Ishikawa (cell line): ENCODE measurements at regions not wholly inside any gene's neighbourhood (a gene's known extent, or its start where the extent isn't known, plus 50 kb on each side); places are given as distances from the start of the nearest gene placed in this dataset.

Source experiments
- CEBPB ChIP-seq: IDR thresholded peaks from 2 replicates; pipeline ENCODE4 v1.6.1; 2012
- CREB1 ChIP-seq: IDR thresholded peaks from 2 replicates; pipeline ENCODE4 v1.6.1; 2012; ENCODE audit warnings: low read depth
- EGR1 ChIP-seq: IDR thresholded peaks from 2 replicates; pipeline ENCODE4 v1.6.1; 2012
- EP300 ChIP-seq: IDR thresholded peaks from 2 replicates; pipeline ENCODE4 v1.6.1; 2012; ENCODE audit warnings: borderline replicate concordance
- FOXM1 ChIP-seq: IDR thresholded peaks from 2 replicates; pipeline ENCODE4 v1.6.1; 2012; ENCODE audit warnings: low read depth, borderline replicate concordance
- MAX ChIP-seq: IDR thresholded peaks from 2 replicates; pipeline ENCODE4 v1.6.1; 2012
- NFIC ChIP-seq: IDR thresholded peaks from 2 replicates; pipeline ENCODE4 v1.6.1; 2012
- RAD21 ChIP-seq: IDR thresholded peaks from 2 replicates; pipeline ENCODE4 v1.6.1; 2012; ENCODE audit warnings: low read depth
- REST ChIP-seq: IDR thresholded peaks from 2 replicates; pipeline ENCODE4 v1.6.1; 2012; ENCODE audit warnings: low read depth, mild to moderate bottlenecking
- TAF1 ChIP-seq: IDR thresholded peaks from 2 replicates; pipeline ENCODE4 v1.6.1; 2012; ENCODE audit warnings: low read depth, mild to moderate bottlenecking
- TCF12 ChIP-seq: IDR thresholded peaks from 2 replicates; pipeline ENCODE4 v1.6.1; 2012; ENCODE audit warnings: low read depth
- TEAD4 ChIP-seq: IDR thresholded peaks from 2 replicates; pipeline ENCODE4 v1.6.1; 2012
- USF1 ChIP-seq: IDR thresholded peaks from 2 replicates; pipeline ENCODE4 v1.6.1; 2012
- YY1 ChIP-seq: IDR thresholded peaks from 2 replicates; pipeline ENCODE4 v1.6.1; 2012; ENCODE audit warnings: low read depth
- ZBTB7A ChIP-seq: IDR thresholded peaks from 2 replicates; pipeline ENCODE4 v1.6.1; 2012; ENCODE audit warnings: low read depth

- no peak for TF ChIP-seq USF1
- no peak for TF ChIP-seq ZBTB7A
- no peak for TF ChIP-seq TCF12
- TF ChIP-seq YY1 = no peak
- TF ChIP-seq FOXM1 = no peak
- TF ChIP-seq CREB1 = no peak
- TF ChIP-seq REST = no peak
- no peak for TF ChIP-seq TEAD4
- no peak for TF ChIP-seq RAD21
- TF ChIP-seq CEBPB = no peak
- no peak for TF ChIP-seq NFIC
- TF ChIP-seq MAX = no peak
- TF ChIP-seq TAF1 = no peak
- TF ChIP-seq EGR1 = no peak
- no peak for TF ChIP-seq EP300
These were observed 81.8 kb upstream of the FOXN3 start for GRCh38 chr14:89498878-89499277.

- TF ChIP-seq EGR1 = no peak
- TF ChIP-seq EP300 = no peak
- no peak for TF ChIP-seq ZBTB7A
- no peak for TF ChIP-seq REST
- TF ChIP-seq CREB1 = no peak
- TF ChIP-seq CEBPB = no peak
- TF ChIP-seq TEAD4 = no peak
- TF ChIP-seq TCF12 = no peak
- TF ChIP-seq NFIC = no peak
These were observed 78.7 kb upstream of the FOXN3 start for GRCh38 chr14:89495718-89496117.

GRCh38 chr14:89493877-89494634 lies 77.0 kb upstream of the FOXN3 start:
- TF ChIP-seq MAX (no peak), TCF12 (no peak)

- TF ChIP-seq ZBTB7A (no peak), YY1 (no peak), REST (no peak), TAF1 (no peak), EP300 (no peak), TCF12 (no peak), USF1 (no peak)
These were observed 76.4 kb upstream of the FOXN3 start for GRCh38 chr14:89493406-89493805.

- no peak for TF ChIP-seq CEBPB
- no peak for TF ChIP-seq TAF1
- TF ChIP-seq ZBTB7A = no peak
- no peak for TF ChIP-seq FOXM1
- no peak for TF ChIP-seq YY1
- TF ChIP-seq CREB1 = no peak
- TF ChIP-seq REST = no peak
- TF ChIP-seq NFIC = no peak
- no peak for TF ChIP-seq MAX
- no peak for TF ChIP-seq RAD21
- no peak for TF ChIP-seq USF1
- TF ChIP-seq TEAD4 = no peak
- no peak for TF ChIP-seq TCF12
- TF ChIP-seq EGR1 = no peak
- no peak for TF ChIP-seq EP300
These were observed 74.8 kb upstream of the FOXN3 start for GRCh38 chr14:89491711-89492381.
